Hepatocyte (in vitro differentiated cells): ENCODE measurements at regions not wholly inside any gene's neighbourhood (a gene's known extent, or its start where the extent isn't known, plus 50 kb on each side); places are given as distances from the start of the nearest gene placed in this dataset.

Experiments used
- EZH2 ChIP-seq: fragments of 200-600 bp; sonication (generic); IDR thresholded peaks from 2 replicates; pipeline ENCODE4 v1.6.1; 2016; ENCODE audit warnings: antibody characterized with exemption, mild to moderate bottlenecking, borderline replicate concordance
- EZH2phosphoT487 ChIP-seq: fragments of 200-600 bp; sonication (generic); IDR thresholded peaks from one replicate; pipeline ENCODE4 v1.6.1; 2018; ENCODE audit warnings: antibody characterized with exemption, mild to moderate bottlenecking, low read depth, moderate library complexity; ENCODE audit not compliant: unreplicated experiment, severe bottlenecking
- TF ChIP-seq, protein P1 (sequence below): fragments of 200-600 bp; sonication (generic); IDR thresholded peaks from 2 replicates; pipeline ENCODE4 v1.5.1; 2016; ENCODE audit warnings: antibody characterized with exemption, mild to moderate bottlenecking; ENCODE audit not compliant: poor library complexity

DNA sequence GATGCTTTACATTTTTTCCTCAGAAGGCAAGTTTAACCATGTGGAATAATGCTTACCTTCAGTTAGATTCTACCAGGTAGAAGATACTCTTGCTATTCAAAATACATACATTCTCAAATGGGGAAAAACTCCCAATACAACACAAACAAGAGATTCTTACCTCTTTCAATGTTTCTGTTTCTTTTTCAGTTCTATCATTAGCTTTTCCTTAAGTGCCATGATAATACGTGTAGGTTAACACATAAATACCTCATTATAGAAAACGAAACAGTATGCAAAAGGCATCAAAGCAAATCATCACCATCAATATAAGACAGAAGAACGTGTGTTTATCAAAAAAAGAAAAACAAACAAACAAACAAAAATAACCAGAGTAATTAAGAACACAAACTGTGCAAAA is 300.7 kb upstream of the ROBO1 start:
- TF ChIP-seq, protein P1, sequence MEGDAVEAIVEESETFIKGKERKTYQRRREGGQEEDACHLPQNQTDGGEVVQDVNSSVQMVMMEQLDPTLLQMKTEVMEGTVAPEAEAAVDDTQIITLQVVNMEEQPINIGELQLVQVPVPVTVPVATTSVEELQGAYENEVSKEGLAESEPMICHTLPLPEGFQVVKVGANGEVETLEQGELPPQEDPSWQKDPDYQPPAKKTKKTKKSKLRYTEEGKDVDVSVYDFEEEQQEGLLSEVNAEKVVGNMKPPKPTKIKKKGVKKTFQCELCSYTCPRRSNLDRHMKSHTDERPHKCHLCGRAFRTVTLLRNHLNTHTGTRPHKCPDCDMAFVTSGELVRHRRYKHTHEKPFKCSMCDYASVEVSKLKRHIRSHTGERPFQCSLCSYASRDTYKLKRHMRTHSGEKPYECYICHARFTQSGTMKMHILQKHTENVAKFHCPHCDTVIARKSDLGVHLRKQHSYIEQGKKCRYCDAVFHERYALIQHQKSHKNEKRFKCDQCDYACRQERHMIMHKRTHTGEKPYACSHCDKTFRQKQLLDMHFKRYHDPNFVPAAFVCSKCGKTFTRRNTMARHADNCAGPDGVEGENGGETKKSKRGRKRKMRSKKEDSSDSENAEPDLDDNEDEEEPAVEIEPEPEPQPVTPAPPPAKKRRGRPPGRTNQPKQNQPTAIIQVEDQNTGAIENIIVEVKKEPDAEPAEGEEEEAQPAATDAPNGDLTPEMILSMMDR, result no peak
- TF ChIP-seq EZH2 (no peak), EZH2phosphoT487 (no peak)
